Thoracic aorta (tissue), 2 donors: ENCODE measurements at regions not wholly inside any gene's neighbourhood (a gene's known extent, or its start where the extent isn't known, plus 50 kb on each side); places are given as distances from the start of the nearest gene placed in this dataset.
A peak's percentile ranks its signal among the peaks of the same experiment; 100 is the strongest.
"Not testable (repeated sequence)": the region's sequence is repeated elsewhere in the genome, so short reads cannot be mapped to it uniquely, and the experiment has no call there.

Source experiments
- ATAC-seq: fragments of 150-250 bp; one replicate; pipeline ENCODE4 v1.8.0; 2017; ENCODE audit warnings: low read depth; ENCODE audit not compliant: insufficient number of reproducible peaks, low FRiP score
- DNase-seq: peaks from one replicate; pipeline ENCODE4 v3.0.0-alpha.2; 2020; ENCODE audit warnings: low spot score
- H3K27ac ChIP-seq, 2 donors: fragments of 200-600 bp; sonication (generic); 1 replicate in 1 of 2; 2 replicates in 1 of 2; pipeline ENCODE4 v1.5.1; 2016; ENCODE audit warnings: mild to moderate bottlenecking in 2 of 2, moderate library complexity in 2 of 2
- H3K27me3 ChIP-seq: fragments of 200-600 bp; sonication (generic); replicated peaks from 2 replicates; pipeline ENCODE4 v1.6.0; 2016; ENCODE audit warnings: mild to moderate bottlenecking; ENCODE audit not compliant: insufficient read depth
- H3K36me3 ChIP-seq: fragments of 200-600 bp; sonication (generic); one replicate; pipeline ENCODE4 v1.5.1; 2016
- H3K4me1 ChIP-seq, 2 donors: fragments of 200-600 bp; sonication (generic); 1 replicate in 1 of 2; 2 replicates in 1 of 2; pipeline versions ENCODE4 v1.5.1 to v1.6.0; 2016; ENCODE audit warnings: low read depth in 2 of 2, mild to moderate bottlenecking in 1 of 2; ENCODE audit not compliant: control insufficient read depth in 1 of 2
- H3K4me3 ChIP-seq: fragments of 200-600 bp; sonication (generic); 2 replicates; pipeline ENCODE4 v1.5.1; 2016; ENCODE audit warnings: mild to moderate bottlenecking
- H3K9me3 ChIP-seq: fragments of 200-600 bp; sonication (generic); 2 replicates; pipeline ENCODE4 v1.5.1; 2016
- TF ChIP-seq, protein P1 (sequence below): fragments of 200-600 bp; sonication (generic); IDR thresholded peaks from one replicate; pipeline ENCODE4 v1.5.1; 2019; ENCODE audit warnings: antibody characterized with exemption

DNA sequence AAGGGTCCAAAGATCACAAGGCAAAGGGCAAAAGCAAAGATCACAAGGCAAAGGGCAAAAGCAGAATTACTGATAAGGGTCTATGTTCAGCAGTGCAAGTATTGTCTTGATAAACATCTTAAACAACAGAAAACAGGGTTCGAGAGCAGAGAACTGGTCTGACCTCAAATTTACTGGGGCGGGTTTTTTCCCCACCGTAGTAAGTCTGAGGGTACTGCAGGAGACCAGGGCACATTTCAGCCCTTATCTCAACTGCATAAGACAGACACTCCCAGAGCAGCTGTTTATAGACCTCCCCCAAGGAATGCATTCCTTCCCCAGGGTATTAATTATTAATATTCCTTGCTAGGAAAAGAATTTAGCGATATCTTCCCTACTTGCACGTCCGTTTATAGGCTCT lies 61.3 kb downstream of the ZNF860 start:
- not testable (repeated sequence) for H3K9me3 ChIP-seq, DNase-seq, ATAC-seq, H3K27ac ChIP-seq, H3K4me3 ChIP-seq, H3K27me3 ChIP-seq, H3K36me3 ChIP-seq
- H3K4me1 ChIP-seq: peaks cover 7 to 36% of the 10 kb centered on the region in 2 donors

DNA sequence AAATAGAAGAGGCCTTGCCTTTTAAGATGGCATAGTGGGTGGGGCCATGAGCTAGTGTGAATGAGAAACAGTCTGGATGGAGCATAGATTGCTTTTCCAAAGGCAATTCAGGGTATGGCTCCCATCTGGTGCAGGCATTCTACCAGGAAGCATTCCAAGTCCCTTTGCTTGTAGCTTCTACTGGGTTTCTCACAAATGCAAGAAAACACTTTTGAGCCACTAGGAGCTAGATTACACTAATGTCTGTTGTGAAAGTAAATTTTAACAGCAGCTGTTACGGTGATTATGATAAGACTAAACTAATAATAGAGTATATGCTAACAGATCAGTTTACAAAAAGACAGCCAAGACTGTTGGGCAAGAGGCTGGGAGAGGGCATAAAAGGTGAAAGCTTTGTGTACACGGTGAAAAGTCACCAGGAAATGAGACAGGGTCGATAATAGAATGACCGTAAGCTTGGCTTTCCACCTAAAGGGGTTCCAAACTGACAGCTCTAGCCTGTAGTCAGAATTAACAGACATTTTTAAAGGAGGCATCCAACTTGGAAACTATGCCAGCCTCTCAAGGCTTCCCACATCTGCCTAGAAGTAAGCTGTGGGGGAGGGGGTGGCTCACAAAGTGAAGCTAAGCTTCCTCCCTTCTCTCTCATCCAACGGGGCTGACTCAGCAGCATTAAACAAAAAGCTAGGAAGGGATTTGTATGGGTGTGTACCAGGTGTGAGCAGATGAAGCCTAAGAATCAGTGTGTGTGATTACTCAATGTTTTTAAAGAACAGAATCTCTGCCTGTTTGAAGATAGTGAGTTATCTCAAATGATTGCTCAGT lies 61.1 kb upstream of the GPD1L start:
- no peak for DNase-seq
- H3K4me1 ChIP-seq: peaks cover 5 to 27% of the 10 kb centered on the region in 2 donors
- TF ChIP-seq, protein P1, sequence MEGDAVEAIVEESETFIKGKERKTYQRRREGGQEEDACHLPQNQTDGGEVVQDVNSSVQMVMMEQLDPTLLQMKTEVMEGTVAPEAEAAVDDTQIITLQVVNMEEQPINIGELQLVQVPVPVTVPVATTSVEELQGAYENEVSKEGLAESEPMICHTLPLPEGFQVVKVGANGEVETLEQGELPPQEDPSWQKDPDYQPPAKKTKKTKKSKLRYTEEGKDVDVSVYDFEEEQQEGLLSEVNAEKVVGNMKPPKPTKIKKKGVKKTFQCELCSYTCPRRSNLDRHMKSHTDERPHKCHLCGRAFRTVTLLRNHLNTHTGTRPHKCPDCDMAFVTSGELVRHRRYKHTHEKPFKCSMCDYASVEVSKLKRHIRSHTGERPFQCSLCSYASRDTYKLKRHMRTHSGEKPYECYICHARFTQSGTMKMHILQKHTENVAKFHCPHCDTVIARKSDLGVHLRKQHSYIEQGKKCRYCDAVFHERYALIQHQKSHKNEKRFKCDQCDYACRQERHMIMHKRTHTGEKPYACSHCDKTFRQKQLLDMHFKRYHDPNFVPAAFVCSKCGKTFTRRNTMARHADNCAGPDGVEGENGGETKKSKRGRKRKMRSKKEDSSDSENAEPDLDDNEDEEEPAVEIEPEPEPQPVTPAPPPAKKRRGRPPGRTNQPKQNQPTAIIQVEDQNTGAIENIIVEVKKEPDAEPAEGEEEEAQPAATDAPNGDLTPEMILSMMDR: no peak

DNA sequence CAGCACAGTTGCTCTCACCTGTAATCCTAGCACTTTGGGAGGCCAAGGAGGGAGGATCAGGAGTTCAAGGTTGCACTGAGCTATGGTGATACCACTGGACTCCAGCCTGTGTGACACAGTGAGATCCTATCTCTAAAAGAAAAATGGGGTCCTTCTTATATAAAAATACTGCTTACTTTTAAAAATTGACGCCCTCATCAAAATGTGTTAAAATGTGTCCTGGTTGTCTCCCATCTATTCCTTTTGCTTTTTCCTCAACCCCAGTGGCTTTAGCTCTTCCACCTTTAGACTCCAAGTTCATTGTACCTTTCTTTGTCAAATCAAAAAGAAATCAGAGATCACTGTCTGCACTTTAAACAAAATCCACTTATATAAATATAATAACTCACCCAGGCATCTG lies 60.3 kb upstream of the GPD1L start:
- no peak for ATAC-seq
- no peak overlapping the region for H3K27ac ChIP-seq

More for the DNA sequence above, 61.1 kb upstream of the GPD1L start:
- ATAC-seq: peak; percentile 43
- H3K4me3 ChIP-seq: peak overlapping the region; percentile 53
- H3K36me3 ChIP-seq: no peaks in the 10 kb centered on the region
- peak overlapping the region; percentile 40 to 66 for H3K27ac ChIP-seq
- H3K9me3 ChIP-seq: no peaks in the 10 kb centered on the region
- no peaks in the 10 kb centered on the region for H3K27me3 ChIP-seq

DNA sequence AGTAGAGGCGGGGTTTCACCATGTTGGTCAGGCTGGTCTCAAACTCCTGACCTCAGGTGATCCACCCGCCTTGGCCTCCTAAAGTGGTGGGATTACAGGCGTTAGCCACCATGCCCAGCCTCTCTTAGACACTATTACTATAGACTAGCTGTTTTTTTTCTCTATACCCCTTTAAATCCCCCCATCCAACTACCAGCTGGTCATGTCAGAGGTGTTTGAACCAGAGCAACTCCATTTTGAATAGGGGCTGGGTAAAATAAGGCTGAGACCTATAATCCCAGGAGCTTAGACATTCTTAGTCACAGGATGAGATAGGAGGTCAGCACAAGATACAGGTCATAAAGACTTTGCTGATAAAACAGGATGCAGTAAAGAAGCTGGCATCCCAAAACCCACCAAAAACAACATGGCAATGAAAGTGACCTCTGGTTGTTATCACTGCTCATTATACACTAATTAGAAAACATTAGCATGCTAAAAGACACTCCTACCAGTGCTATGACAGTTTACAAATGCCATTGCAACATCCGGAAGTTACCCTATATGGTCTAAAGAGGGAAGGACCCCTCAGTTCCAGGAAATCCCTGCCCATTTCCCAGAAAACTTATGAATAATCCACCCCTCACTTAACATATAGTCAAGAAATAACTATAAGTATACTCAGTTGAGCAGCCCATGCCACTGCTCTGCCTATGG lies 57.8 kb upstream of the GPD1L start:
- Histone ChIP-seq H3K36me3 (no peaks in the 10 kb centered on the region), H3K4me1 (peaks cover 3 to 15% of the 10 kb centered on the region in 2 donors), H3K9me3 (no peaks in the 10 kb centered on the region), H3K27ac (no peak overlapping the region), H3K27me3 (no peaks in the 10 kb centered on the region), H3K4me3 (no peak overlapping the region)
- ATAC-seq (no peak), DNase-seq (no peak)
- TF ChIP-seq, protein P1: no peak

More for the DNA sequence above, 60.3 kb upstream of the GPD1L start:
- Histone ChIP-seq H3K4me1 (peaks cover 3 to 19% of the 10 kb centered on the region in 2 donors), H3K9me3 (no peaks in the 10 kb centered on the region), H3K27me3 (no peaks in the 10 kb centered on the region), H3K36me3 (no peaks in the 10 kb centered on the region), H3K4me3 (no peak overlapping the region)
- no peak for DNase-seq
- TF ChIP-seq, protein P1: no peak

DNA sequence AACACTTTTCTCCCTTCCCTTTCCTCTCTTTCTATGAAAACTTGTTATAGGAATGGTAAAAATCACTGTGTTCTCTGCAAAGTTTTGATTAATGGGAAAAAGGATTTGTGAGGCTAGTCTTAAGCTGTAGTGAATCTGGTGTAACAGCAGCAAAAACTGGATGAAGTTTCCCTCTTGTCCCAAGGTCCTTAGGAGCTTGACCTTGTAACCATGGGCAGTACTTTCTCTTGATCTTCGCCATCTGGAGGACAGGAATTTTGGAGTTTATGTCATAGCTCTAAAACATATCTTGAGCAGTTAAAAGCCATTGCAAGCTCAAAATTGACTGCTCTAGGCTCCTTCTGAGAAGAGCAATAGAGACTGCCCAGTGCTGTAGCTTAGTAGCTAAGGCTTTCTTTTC lies 56.5 kb upstream of the GPD1L start:
- DNase-seq (no peak), ATAC-seq (no peak)
- TF ChIP-seq, protein P1: no peak

DNA sequence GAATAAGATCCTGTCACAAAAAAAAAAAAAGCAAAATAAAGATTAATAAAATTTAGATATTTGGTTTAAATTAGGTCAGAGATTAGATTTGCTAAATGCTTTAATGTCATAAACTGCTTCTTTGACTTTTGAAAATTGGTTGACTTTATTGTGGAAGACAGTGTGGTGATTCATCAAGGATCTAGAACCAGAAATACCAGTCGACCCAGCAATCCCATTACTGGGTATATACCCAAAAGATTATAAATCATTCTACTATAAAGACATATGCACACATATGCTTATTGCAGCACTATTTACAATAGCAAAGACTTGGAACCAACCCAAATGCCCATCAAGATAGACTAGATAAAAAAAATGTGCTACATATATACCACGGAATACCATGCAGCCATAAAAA lies 54.2 kb upstream of the GPD1L start:
- not testable (repeated sequence) for ATAC-seq, H3K9me3 ChIP-seq, H3K27me3 ChIP-seq, H3K4me1 ChIP-seq, H3K4me3 ChIP-seq, H3K27ac ChIP-seq, DNase-seq, H3K36me3 ChIP-seq

More for the DNA sequence above, 56.5 kb upstream of the GPD1L start:
- Histone ChIP-seq H3K36me3 (no peaks in the 10 kb centered on the region), H3K4me1 (peaks cover 2 to 10% of the 10 kb centered on the region in 2 donors), H3K27me3 (no peaks in the 10 kb centered on the region), H3K27ac (no peak overlapping the region), H3K9me3 (no peaks in the 10 kb centered on the region), H3K4me3 (no peak overlapping the region)

DNA sequence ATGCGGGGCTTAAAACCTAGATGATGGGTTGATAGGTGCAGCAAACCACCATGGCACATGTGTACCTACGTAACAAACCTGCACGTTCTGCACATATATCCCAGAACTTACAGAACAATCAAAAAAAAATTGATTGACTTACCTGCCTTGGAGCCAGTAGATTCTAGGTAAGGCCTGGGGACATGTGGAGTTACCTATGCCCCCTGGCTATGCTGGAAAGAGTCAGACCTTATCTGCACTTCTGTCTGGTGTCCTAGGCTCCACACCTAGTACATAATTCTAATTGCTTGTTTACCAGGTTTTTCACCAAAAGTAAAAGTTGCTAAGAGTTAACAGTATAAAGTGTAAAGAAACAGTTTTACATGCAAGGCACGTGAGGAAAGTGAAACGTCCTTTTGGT lies 53.6 kb upstream of the GPD1L start:
- ATAC-seq, H3K27me3 ChIP-seq, DNase-seq, H3K27ac ChIP-seq, H3K36me3 ChIP-seq, H3K9me3 ChIP-seq, H3K4me1 ChIP-seq, H3K4me3 ChIP-seq: not testable (repeated sequence)
